Gastrocnemius medialis (tissue), 4 donors: ENCODE measurements at regions not wholly inside any gene's neighbourhood (a gene's known extent, or its start where the extent isn't known, plus 50 kb on each side); places are given as distances from the start of the nearest gene placed in this dataset.

ENCODE experiments used
- ATAC-seq, 2 donors: fragments of 150-250 bp; one replicate each; pipeline ENCODE4 v1.9.1; 2016
- DNase-seq, 2 donors: peaks; one replicate each; pipeline ENCODE4 v3.0.0-alpha.2; 2019
- H3K27ac ChIP-seq, 4 donors: fragments of 200-600 bp; sonication (generic); 1 replicate in 1 of 4; 2 replicates in 3 of 4; pipeline ENCODE4 v1.5.1; 2016 to 2018; ENCODE audit warnings: mild to moderate bottlenecking in 2 of 4, moderate library complexity in 1 of 4
- H3K27me3 ChIP-seq, 3 donors: fragments of 200-600 bp; sonication (generic) in 2 of 3; 1 replicate in 1 of 3; 2 replicates in 2 of 3; pipeline versions ENCODE4 v1.5.1 to v1.6.0; 2016 to 2019; ENCODE audit warnings: mild to moderate bottlenecking in 1 of 3, moderate library complexity in 1 of 3
- H3K36me3 ChIP-seq, 2 donors: fragments of 200-600 bp; sonication (generic) in 1 of 2; one replicate each; pipeline ENCODE4 v1.5.1; 2017 to 2018
- H3K4me1 ChIP-seq, 2 donors: fragments of 200-600 bp; sonication (generic) in 1 of 2; one replicate each; pipeline ENCODE4 v1.5.1; 2016 to 2017; ENCODE audit warnings: mild to moderate bottlenecking in 2 of 2
- H3K4me3 ChIP-seq, 4 donors: fragments of 200-600 bp; sonication (generic) in 3 of 4; 1 replicate in 1 of 4; 2 replicates in 3 of 4; pipeline ENCODE4 v1.5.1; 2016 to 2019; ENCODE audit warnings: mild to moderate bottlenecking in 2 of 4
- H3K9me3 ChIP-seq, 3 donors: fragments of 200-600 bp; sonication (generic) in 2 of 3; 1 replicate in 1 of 3; 2 replicates in 2 of 3; pipeline ENCODE4 v1.5.1; 2016 to 2019
- POLR2A ChIP-seq, 2 donors: fragments of 450-650 bp; IDR thresholded peaks; one replicate each; pipeline ENCODE4 v1.6.1; 2017; ENCODE audit warnings: antibody characterized with exemption in 2 of 2, mild to moderate bottlenecking in 2 of 2, moderate library complexity in 2 of 2
- in situ Hi-C, 4 donors: fragments of 200-750 bp; cut with MboI; loops; one replicate each; pipeline versions ENCODE4 v1.15.0 to v1.8.0; 2017; ENCODE audit warnings: low sequenced_read_pairs in 4 of 4
- intact Hi-C: fragments of 100-400 bp; cut with DNase I; formaldehyde crosslinking; loops from one replicate; pipeline ENCODE4 v1.15.1; 2023; ENCODE audit warnings: low total_unique reads
- TF ChIP-seq, protein P1 (sequence below), 5 experiments: fragments of 450-650 bp in 3 of 5; fragments of 200-600 bp in 2 of 5; sonication (generic) in 2 of 5; IDR thresholded peaks in 4 of 5; conservative IDR thresholded peaks in 1 of 5; 1 replicate in 4 of 5; 2 replicates in 1 of 5; pipeline ENCODE4 v1.5.1; 2016 to 2019; ENCODE audit warnings: antibody characterized with exemption in 5 of 5, mild to moderate bottlenecking in 3 of 5, moderate library complexity in 3 of 5

DNA sequence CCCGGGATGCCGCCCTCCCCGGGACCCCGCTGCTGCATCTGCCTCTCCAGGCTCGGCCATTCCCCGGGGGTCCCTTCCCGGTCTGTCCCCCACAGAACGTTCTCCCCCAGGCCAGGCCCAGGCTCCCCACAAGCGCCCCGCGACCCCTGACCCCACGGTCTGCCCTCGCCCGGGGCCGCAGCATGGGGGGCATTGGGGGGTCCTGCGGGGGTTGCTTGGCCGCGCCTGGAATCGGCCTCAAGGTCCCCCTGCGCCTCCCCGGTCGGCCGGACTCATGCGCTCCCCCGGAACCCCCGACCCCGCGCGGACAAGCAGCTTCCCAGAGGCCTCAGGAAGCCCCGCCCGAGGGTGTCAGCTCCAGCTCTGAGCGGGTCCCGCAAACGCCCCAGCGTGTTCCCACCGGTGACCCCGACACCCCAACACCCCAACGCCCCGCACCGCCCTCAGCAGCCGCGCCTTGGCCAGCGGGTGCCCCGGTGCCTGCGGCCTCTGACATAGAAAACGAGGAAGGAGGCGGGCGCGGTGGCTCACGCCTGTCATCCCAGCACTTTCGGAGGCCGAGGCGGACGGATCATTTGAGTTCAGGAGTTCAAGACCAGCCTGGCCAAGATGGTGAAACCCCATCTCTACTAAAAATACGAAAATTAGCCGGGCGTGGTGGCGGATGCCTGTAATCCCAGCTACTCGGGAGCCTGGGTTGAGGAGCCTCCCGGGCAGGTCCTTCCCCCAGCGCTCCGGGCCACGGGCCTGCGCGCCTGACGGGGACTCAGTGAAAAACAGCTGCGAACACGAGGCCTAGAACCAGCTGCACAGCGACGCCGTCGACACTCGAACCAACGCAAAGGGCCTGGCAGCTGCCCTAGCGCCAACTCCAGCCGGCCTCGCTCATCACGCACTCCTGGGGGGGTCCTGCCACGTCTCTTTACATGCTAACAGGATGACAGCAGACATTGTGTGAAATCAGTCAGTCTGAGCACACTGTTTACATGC lies 61.8 kb upstream of the CTDP1 start:
- no peaks in the 10 kb centered on the region for H3K4me1 ChIP-seq
- H3K9me3 ChIP-seq: no peaks in the 10 kb centered on the region
- H3K27me3 ChIP-seq: peaks cover 10 to 14% (median 10%) of the 10 kb centered on the region in 3 donors
- H3K4me3 ChIP-seq: no peak overlapping the region
- no peak overlapping the region for H3K27ac ChIP-seq
- in situ Hi-C loops: no loop called here
- TF ChIP-seq, protein P1, sequence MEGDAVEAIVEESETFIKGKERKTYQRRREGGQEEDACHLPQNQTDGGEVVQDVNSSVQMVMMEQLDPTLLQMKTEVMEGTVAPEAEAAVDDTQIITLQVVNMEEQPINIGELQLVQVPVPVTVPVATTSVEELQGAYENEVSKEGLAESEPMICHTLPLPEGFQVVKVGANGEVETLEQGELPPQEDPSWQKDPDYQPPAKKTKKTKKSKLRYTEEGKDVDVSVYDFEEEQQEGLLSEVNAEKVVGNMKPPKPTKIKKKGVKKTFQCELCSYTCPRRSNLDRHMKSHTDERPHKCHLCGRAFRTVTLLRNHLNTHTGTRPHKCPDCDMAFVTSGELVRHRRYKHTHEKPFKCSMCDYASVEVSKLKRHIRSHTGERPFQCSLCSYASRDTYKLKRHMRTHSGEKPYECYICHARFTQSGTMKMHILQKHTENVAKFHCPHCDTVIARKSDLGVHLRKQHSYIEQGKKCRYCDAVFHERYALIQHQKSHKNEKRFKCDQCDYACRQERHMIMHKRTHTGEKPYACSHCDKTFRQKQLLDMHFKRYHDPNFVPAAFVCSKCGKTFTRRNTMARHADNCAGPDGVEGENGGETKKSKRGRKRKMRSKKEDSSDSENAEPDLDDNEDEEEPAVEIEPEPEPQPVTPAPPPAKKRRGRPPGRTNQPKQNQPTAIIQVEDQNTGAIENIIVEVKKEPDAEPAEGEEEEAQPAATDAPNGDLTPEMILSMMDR (IDR thresholded peaks at IDR 0.05 in 4 of 5, conservative IDR thresholded peaks at IDR 0.05 in 1 of 5): no peak
- TF ChIP-seq POLR2A (IDR thresholded peaks at IDR 0.05): no peak
- no peak for ATAC-seq
- H3K36me3 ChIP-seq: no peaks in the 10 kb centered on the region
- intact Hi-C loops: no loop called here
- no peak for DNase-seq

DNA sequence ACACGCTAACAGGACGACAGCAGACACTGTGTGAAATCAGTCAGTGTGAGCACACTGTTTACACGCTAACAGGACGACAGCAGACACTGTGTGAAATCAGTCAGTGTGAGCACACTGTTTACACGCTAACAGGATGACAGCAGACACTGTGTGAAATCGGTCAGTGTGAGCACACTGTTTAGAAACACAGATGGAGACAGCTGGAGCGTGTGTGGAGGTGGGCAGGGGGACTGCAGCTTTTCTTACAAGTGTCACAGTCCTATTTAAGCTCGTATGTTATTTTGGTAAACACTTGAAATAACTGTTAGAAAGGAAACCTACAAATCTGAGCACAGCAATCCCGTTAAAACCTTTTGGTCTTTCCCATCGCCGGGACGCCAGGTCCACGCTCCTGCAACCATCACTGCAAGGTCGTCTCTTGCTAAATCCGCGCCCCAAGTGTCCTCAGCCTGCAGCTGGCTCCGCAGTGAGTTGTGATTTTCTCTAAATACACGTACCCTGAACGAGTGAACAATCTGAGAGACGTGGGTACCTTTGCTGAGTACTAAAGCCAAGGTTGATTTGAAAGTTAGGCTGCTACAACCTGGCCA lies 58.9 kb upstream of the CTDP1 start:
- in situ Hi-C loops: no loop called here

DNA sequence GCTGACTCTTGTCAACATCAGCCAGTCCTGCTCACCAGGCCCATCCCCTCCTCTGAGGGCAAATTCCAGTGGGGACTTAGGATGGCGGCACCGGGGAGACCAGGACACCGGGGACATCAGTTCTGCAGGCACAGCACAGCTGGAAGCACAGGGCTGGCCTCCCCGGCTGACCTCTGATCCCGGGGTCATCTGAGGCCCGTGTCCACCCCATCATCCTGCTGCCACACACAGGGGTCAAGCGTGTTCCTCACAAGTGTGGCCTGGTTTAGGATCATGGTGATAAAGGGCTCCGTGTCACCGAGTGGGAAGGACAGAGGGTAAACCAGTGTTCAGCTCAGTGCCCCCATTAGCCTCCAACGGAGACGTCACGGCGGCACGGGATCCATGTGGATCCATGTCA lies 58.1 kb upstream of the CTDP1 start:
- peaks cover 5 to 15% (median 6%) of the 10 kb centered on the region in 3 donors for H3K27me3 ChIP-seq
- H3K27ac ChIP-seq: no peak overlapping the region
- in situ Hi-C loops: no loop called here
- intact Hi-C loops: no loop called here
- no peak for DNase-seq
- ATAC-seq: no peak
- no peak overlapping the region for H3K4me3 ChIP-seq
- H3K4me1 ChIP-seq: no peaks in the 10 kb centered on the region
- no peaks in the 10 kb centered on the region for H3K36me3 ChIP-seq
- TF ChIP-seq, protein P1 (IDR thresholded peaks at IDR 0.05 in 4 of 5, conservative IDR thresholded peaks at IDR 0.05 in 1 of 5): no peak
- no peak for TF ChIP-seq POLR2A (IDR thresholded peaks at IDR 0.05)
- no peaks in the 10 kb centered on the region for H3K9me3 ChIP-seq

More for the DNA sequence above, 58.9 kb upstream of the CTDP1 start:
- no peaks in the 10 kb centered on the region for H3K9me3 ChIP-seq
- no peak overlapping the region for H3K4me3 ChIP-seq
- no peak for DNase-seq
- intact Hi-C loops: no loop called here
- no peaks in the 10 kb centered on the region for H3K36me3 ChIP-seq
- no peaks in the 10 kb centered on the region for H3K4me1 ChIP-seq
- peaks cover 10 to 12% (median 11%) of the 10 kb centered on the region in 3 donors for H3K27me3 ChIP-seq
- no peak overlapping the region for H3K27ac ChIP-seq
- TF ChIP-seq, protein P1 (IDR thresholded peaks at IDR 0.05 in 4 of 5, conservative IDR thresholded peaks at IDR 0.05 in 1 of 5): no peak
- no peak for TF ChIP-seq POLR2A (IDR thresholded peaks at IDR 0.05)
- ATAC-seq: no peak

DNA sequence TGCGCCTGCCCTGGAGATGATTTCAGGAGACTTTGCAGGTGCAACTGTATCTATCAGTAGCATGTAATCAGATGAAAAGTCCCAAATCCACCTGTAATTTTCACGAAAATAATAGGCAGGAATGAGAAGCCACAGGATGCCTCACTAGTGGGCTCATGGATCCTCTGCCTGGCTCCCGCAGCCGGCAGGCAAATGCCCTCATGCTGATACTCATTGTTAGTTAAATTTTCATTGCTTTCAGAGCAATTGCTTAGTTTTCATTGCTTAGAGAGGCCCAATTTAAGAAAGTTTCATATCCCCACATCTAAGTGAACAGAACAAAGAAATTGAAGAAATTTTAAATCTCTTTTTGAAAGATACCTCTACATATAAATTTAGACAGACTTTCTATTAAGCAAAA lies 57.6 kb upstream of the CTDP1 start:
- DNase-seq: no peak
- H3K4me3 ChIP-seq: no peak overlapping the region
- H3K4me1 ChIP-seq: no peaks in the 10 kb centered on the region
- no peaks in the 10 kb centered on the region for H3K9me3 ChIP-seq
- TF ChIP-seq, protein P1 (IDR thresholded peaks at IDR 0.05 in 4 of 5, conservative IDR thresholded peaks at IDR 0.05 in 1 of 5): no peak
- no peak for TF ChIP-seq POLR2A (IDR thresholded peaks at IDR 0.05)
- intact Hi-C loops: no loop called here
- no peak for ATAC-seq
- in situ Hi-C loops: no loop called here
- no peaks in the 10 kb centered on the region for H3K36me3 ChIP-seq
- H3K27me3 ChIP-seq: peaks cover 0 to 16% (median 2%) of the 10 kb centered on the region in 3 donors
- no peak overlapping the region for H3K27ac ChIP-seq
